ENCODE measurements at regions not wholly inside any gene's neighbourhood (a gene's known extent, or its start where the extent isn't known, plus 50 kb on each side); places are given as distances from the start of the nearest gene placed in this dataset.

GRCh38 chr12:28857369-28857768 is 291.7 kb upstream of the FAR2 start:
- Mint-ChIP-seq H3K27me3 (ENCODE audit: insufficient read depth, unreplicated experiment) (no peaks in the 10 kb centered on the region), H3K4me3 (ENCODE audit: unreplicated experiment) (no peak overlapping the region), H3K27ac (ENCODE audit: low read depth, unreplicated experiment) (no peak overlapping the region), H3K4me1 (ENCODE audit: insufficient read depth, unreplicated experiment) (no peaks in the 10 kb centered on the region), H3K9me3 (ENCODE audit: unreplicated experiment) (no peaks in the 10 kb centered on the region), H3K36me3 (ENCODE audit: insufficient read depth, unreplicated experiment) (no peaks in the 10 kb centered on the region)
- TF ChIP-seq CTCF (IDR thresholded peaks at IDR 0.05; ENCODE audit: unreplicated experiment): no peak
- ChIA-PET CTCF (no interaction called here), POLR2A (no interaction called here)
- no TSS peak for BruUV-seq (replicated peaks)
- intact Hi-C loops (cut with micrococcal nuclease): no loop called here
- DNase-seq (ENCODE audit: unreplicated experiment): no peak

GRCh38 chr12:28859551-28859950 is 289.5 kb upstream of the FAR2 start:
- TF ChIP-seq CTCF (IDR thresholded peaks at IDR 0.05; ENCODE audit: unreplicated experiment): no peak
- intact Hi-C loops (cut with micrococcal nuclease): no loop called here
- Mint-ChIP-seq H3K27me3 (ENCODE audit: insufficient read depth, unreplicated experiment) (no peaks in the 10 kb centered on the region), H3K36me3 (ENCODE audit: insufficient read depth, unreplicated experiment) (no peaks in the 10 kb centered on the region), H3K9me3 (ENCODE audit: unreplicated experiment) (no peaks in the 10 kb centered on the region), H3K4me1 (ENCODE audit: insufficient read depth, unreplicated experiment) (no peaks in the 10 kb centered on the region), H3K4me3 (ENCODE audit: unreplicated experiment) (no peak overlapping the region), H3K27ac (ENCODE audit: low read depth, unreplicated experiment) (no peak overlapping the region)
- ChIA-PET POLR2A (no interaction called here), CTCF (no interaction called here)
- no peak for DNase-seq (ENCODE audit: unreplicated experiment)
- no TSS peak for BruUV-seq (replicated peaks)

- Mint-ChIP-seq H3K4me3 (ENCODE audit: unreplicated experiment) (no peak overlapping the region), H3K4me1 (ENCODE audit: insufficient read depth, unreplicated experiment) (peaks cover 9% of the 10 kb centered on the region), H3K36me3 (ENCODE audit: insufficient read depth, unreplicated experiment) (no peaks in the 10 kb centered on the region), H3K9me3 (ENCODE audit: unreplicated experiment) (no peaks in the 10 kb centered on the region), H3K27ac (ENCODE audit: low read depth, unreplicated experiment) (no peak overlapping the region), H3K27me3 (ENCODE audit: insufficient read depth, unreplicated experiment) (no peaks in the 10 kb centered on the region)
- CTCF ChIA-PET: no interaction called here
- intact Hi-C loops (cut with micrococcal nuclease): no loop called here
- POLR2A ChIA-PET: no interaction called here
- TF ChIP-seq CTCF (IDR thresholded peaks at IDR 0.05; ENCODE audit: unreplicated experiment): no peak
- BruUV-seq (replicated peaks): no TSS peak
- DNase-seq (ENCODE audit: unreplicated experiment): no peak
These were observed 283.3 kb upstream of the FAR2 start for GRCh38 chr12:28865776-28866175.

- Mint-ChIP-seq H3K4me3 (ENCODE audit: unreplicated experiment) (no peak overlapping the region), H3K27me3 (ENCODE audit: insufficient read depth, unreplicated experiment) (no peaks in the 10 kb centered on the region), H3K27ac (ENCODE audit: low read depth, unreplicated experiment) (no peak overlapping the region), H3K4me1 (ENCODE audit: insufficient read depth, unreplicated experiment) (peaks cover 13% of the 10 kb centered on the region), H3K9me3 (ENCODE audit: unreplicated experiment) (no peaks in the 10 kb centered on the region), H3K36me3 (ENCODE audit: insufficient read depth, unreplicated experiment) (no peaks in the 10 kb centered on the region)
- CTCF ChIA-PET: no interaction called here
- no peak for DNase-seq (ENCODE audit: unreplicated experiment)
- BruUV-seq (replicated peaks): no TSS peak
- intact Hi-C loops (cut with micrococcal nuclease): no loop called here
- POLR2A ChIA-PET: interaction anchor here (0.7 kb wide), 1 partner anchor 426 kb away, joined by 4 read pairs; no protein-coding TSS in a partner anchor
- TF ChIP-seq CTCF (IDR thresholded peaks at IDR 0.05; ENCODE audit: unreplicated experiment): no peak
These were observed 282.8 kb upstream of the FAR2 start for GRCh38 chr12:28866296-28866695.

All from MCF 10A (cell line).